ENCODE measurements at regions not wholly inside any gene's neighbourhood (a gene's known extent, or its start where the extent isn't known, plus 50 kb on each side); places are given as distances from the start of the nearest gene placed in this dataset.

DNA sequence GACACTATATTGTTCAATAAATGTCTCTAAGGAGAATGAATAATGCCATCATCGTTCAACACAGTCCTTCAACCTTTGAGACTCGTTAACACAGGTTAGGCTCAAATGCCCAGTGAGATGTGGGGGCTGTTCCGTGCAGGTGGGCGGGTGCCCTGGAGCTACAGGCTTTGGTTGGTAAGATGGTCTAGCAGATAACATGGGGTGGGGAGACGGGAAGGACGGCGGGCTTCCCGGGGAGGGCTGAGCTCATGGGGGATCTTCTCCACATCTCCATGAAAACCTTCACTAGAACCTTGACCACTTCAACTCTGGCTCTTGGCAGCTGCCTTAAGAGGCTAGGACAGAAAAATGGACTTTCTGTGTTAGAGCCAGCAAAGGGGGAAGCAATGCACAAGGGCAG lies 134.1 kb upstream of the TCERG1L start:
- Histone ChIP-seq H3K4me2 (no peak overlapping the region), H3K27ac (no peak overlapping the region), H3K4me3 (no peak overlapping the region), H2AFZ (no peak overlapping the region), H4K20me1 (ENCODE audit: insufficient read depth, poor library complexity, severe bottlenecking) (no peaks in the 10 kb centered on the region), H3K9me3 (ENCODE audit: low read depth) (no peaks in the 10 kb centered on the region), H3K36me3 (replicated peaks; ENCODE audit: insufficient read depth, low read depth) (no peaks in the 10 kb centered on the region), H3K9me2 (replicated peaks; ENCODE audit: insufficient read depth) (no peaks in the 10 kb centered on the region), H3K27me3 (peaks cover 11% of the 10 kb centered on the region), H3K4me1 (ENCODE audit: insufficient read depth) (no peaks in the 10 kb centered on the region), H3K79me2 (no peaks in the 10 kb centered on the region)
- 83% methylated on average over 8 of the region's 8 CpGs for WGBS (ENCODE audit: low lambda C conversion rate, missing lambda C conversion rate)
- TF ChIP-seq EZH2phosphoT487 (IDR thresholded peaks at IDR 0.05; ENCODE audit: low read depth, severe bottlenecking, unreplicated experiment), result no peak
- TF ChIP-seq, protein P1, sequence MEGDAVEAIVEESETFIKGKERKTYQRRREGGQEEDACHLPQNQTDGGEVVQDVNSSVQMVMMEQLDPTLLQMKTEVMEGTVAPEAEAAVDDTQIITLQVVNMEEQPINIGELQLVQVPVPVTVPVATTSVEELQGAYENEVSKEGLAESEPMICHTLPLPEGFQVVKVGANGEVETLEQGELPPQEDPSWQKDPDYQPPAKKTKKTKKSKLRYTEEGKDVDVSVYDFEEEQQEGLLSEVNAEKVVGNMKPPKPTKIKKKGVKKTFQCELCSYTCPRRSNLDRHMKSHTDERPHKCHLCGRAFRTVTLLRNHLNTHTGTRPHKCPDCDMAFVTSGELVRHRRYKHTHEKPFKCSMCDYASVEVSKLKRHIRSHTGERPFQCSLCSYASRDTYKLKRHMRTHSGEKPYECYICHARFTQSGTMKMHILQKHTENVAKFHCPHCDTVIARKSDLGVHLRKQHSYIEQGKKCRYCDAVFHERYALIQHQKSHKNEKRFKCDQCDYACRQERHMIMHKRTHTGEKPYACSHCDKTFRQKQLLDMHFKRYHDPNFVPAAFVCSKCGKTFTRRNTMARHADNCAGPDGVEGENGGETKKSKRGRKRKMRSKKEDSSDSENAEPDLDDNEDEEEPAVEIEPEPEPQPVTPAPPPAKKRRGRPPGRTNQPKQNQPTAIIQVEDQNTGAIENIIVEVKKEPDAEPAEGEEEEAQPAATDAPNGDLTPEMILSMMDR (IDR thresholded peaks at IDR 0.05; ENCODE audit: poor library complexity), result no peak
- no peak for TF ChIP-seq EZH2 (IDR thresholded peaks at IDR 0.05; ENCODE audit: borderline replicate concordance)
- DNase-seq (ENCODE audit: low spot score), result no peak

DNA sequence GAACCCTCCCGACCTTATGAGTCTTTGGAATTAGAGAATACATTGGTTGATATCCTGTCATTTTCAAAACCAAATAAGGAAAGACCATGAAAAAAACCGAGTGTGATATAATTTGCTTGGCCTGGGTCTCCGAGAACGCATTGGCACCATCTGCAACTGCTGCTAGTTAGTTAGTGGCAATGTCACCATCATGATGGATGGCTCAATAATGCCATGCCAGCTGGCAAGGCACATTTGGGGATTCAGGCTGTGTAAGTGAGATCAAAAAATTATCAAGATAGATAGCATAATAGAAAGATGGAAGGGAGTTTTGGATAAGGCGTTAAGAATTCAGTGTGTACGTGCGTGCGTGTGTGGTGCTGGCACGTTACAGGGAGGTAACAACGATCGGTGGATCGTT lies 134.7 kb upstream of the TCERG1L start:
- no peaks in the 10 kb centered on the region for H3K36me3 ChIP-seq (replicated peaks; ENCODE audit: insufficient read depth, low read depth)
- H3K4me2 ChIP-seq, result no peak overlapping the region
- TF ChIP-seq, protein P1 (IDR thresholded peaks at IDR 0.05; ENCODE audit: poor library complexity), result no peak
- TF ChIP-seq EZH2 (IDR thresholded peaks at IDR 0.05; ENCODE audit: borderline replicate concordance) (no peak), EZH2phosphoT487 (IDR thresholded peaks at IDR 0.05; ENCODE audit: low read depth, severe bottlenecking, unreplicated experiment) (no peak)
- DNase-seq (ENCODE audit: low spot score), result no peak
- WGBS (ENCODE audit: low lambda C conversion rate, missing lambda C conversion rate), result 93% methylated on average over 12 of the region's 12 CpGs
- H3K4me1 ChIP-seq (ENCODE audit: insufficient read depth), result no peaks in the 10 kb centered on the region
- no peak overlapping the region for H3K4me3 ChIP-seq
- no peaks in the 10 kb centered on the region for H3K9me3 ChIP-seq (ENCODE audit: low read depth)
- no peak overlapping the region for H3K27ac ChIP-seq
- no peaks in the 10 kb centered on the region for H4K20me1 ChIP-seq (ENCODE audit: insufficient read depth, poor library complexity, severe bottlenecking)
- no peak overlapping the region for H2AFZ ChIP-seq
- H3K79me2 ChIP-seq, result no peaks in the 10 kb centered on the region
- H3K27me3 ChIP-seq, result peaks cover 8% of the 10 kb centered on the region
- no peaks in the 10 kb centered on the region for H3K9me2 ChIP-seq (replicated peaks; ENCODE audit: insufficient read depth)

DNA sequence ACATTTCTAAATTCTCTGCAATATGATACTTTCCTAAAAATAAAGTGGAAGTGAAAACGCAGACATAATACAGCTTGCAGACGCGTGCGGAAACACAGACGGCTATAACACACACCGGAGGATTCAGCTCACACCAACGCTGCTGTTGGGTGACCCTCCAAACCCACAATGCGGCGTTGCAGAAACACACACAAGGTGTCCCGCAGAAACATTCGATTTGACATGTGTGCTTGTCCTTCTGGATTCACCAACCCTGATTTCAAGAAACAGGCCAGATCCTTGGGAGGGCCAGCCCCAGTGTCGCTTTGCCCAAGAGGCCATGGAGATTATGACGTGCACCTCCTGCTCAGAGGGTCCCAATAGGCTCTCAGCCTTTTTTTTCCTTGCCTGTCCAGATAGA lies 136.7 kb upstream of the TCERG1L start:
- TF ChIP-seq EZH2phosphoT487 (IDR thresholded peaks at IDR 0.05; ENCODE audit: low read depth, severe bottlenecking, unreplicated experiment) (no peak), EZH2 (IDR thresholded peaks at IDR 0.05; ENCODE audit: borderline replicate concordance) (no peak)
- TF ChIP-seq, protein P1 (IDR thresholded peaks at IDR 0.05; ENCODE audit: poor library complexity), result no peak
- Histone ChIP-seq H3K79me2 (no peaks in the 10 kb centered on the region), H3K4me2 (no peak overlapping the region), H3K27me3 (peaks cover 12% of the 10 kb centered on the region), H3K27ac (no peak overlapping the region), H3K9me3 (ENCODE audit: low read depth) (no peaks in the 10 kb centered on the region), H3K36me3 (replicated peaks; ENCODE audit: insufficient read depth, low read depth) (no peaks in the 10 kb centered on the region), H3K4me3 (no peak overlapping the region), H3K9me2 (replicated peaks; ENCODE audit: insufficient read depth) (no peaks in the 10 kb centered on the region), H3K4me1 (ENCODE audit: insufficient read depth) (no peaks in the 10 kb centered on the region), H4K20me1 (ENCODE audit: insufficient read depth, poor library complexity, severe bottlenecking) (no peaks in the 10 kb centered on the region), H2AFZ (no peak overlapping the region)
- no peak for DNase-seq (ENCODE audit: low spot score)
- WGBS (ENCODE audit: low lambda C conversion rate, missing lambda C conversion rate), result 90% methylated on average over 13 of the region's 13 CpGs

DNA sequence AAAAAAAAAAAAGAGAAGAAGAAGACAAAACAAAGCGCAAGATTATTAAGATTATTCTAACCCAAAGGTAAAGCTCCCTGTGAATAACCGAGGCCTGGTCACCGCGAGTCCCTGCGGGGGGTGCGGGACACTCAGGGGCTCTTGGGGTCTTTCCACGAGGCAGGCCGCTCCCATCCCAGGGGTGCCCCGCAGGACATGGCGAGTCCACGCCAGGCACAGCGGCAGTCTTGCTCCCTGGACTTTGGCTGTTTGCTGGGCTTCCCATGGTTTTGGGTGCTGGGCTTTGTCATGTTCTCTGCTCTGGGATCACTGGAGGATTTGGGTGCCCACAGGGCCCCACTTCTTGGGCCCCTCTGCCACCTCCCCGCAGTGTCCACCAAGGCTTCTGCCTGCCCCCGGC lies 137.4 kb upstream of the TCERG1L start:
- H3K9me3 ChIP-seq (ENCODE audit: low read depth), result no peaks in the 10 kb centered on the region
- H3K4me2 ChIP-seq, result no peak overlapping the region
- no peaks in the 10 kb centered on the region for H3K36me3 ChIP-seq (replicated peaks; ENCODE audit: insufficient read depth, low read depth)
- H3K27me3 ChIP-seq, result peaks cover 12% of the 10 kb centered on the region
- TF ChIP-seq EZH2phosphoT487 (IDR thresholded peaks at IDR 0.05; ENCODE audit: low read depth, severe bottlenecking, unreplicated experiment), result no peak
- no peak for TF ChIP-seq EZH2 (IDR thresholded peaks at IDR 0.05; ENCODE audit: borderline replicate concordance)
- no peak overlapping the region for H3K4me3 ChIP-seq
- no peaks in the 10 kb centered on the region for H3K79me2 ChIP-seq
- WGBS (ENCODE audit: low lambda C conversion rate, missing lambda C conversion rate), result 97% methylated on average over 14 of the region's 14 CpGs
- no peak for DNase-seq (ENCODE audit: low spot score)
- H4K20me1 ChIP-seq (ENCODE audit: insufficient read depth, poor library complexity, severe bottlenecking), result no peaks in the 10 kb centered on the region
- peaks cover 4% of the 10 kb centered on the region for H3K4me1 ChIP-seq (ENCODE audit: insufficient read depth)
- no peak overlapping the region for H3K27ac ChIP-seq
- no peak overlapping the region for H2AFZ ChIP-seq
- no peaks in the 10 kb centered on the region for H3K9me2 ChIP-seq (replicated peaks; ENCODE audit: insufficient read depth)
